Cardiac muscle cell (in vitro differentiated cells and primary cell): ENCODE measurements at regions not wholly inside any gene's neighbourhood (a gene's known extent, or its start where the extent isn't known, plus 50 kb on each side); places are given as distances from the start of the nearest gene placed in this dataset.

Experiments
- DNase-seq, 2 donors: peaks; one replicate each; pipeline versions ENCODE4 v3.0.0 to v3.0.0-alpha.2; 2010 to 2017; ENCODE audit warnings: low read depth in 1 of 2, low spot score in 1 of 2
- H3K27ac ChIP-seq: fragments of 200-600 bp; sonication (generic); 2 replicates; pipeline ENCODE4 v1.5.1; 2016
- H3K27me3 ChIP-seq: fragments of 200-600 bp; sonication (generic); 2 replicates; pipeline ENCODE4 v1.6.0; 2016; ENCODE audit warnings: control low read depth
- H3K36me3 ChIP-seq: fragments of 200-600 bp; sonication (generic); 2 replicates; pipeline ENCODE4 v1.5.1; 2016; ENCODE audit warnings: control low read depth
- H3K4me1 ChIP-seq: fragments of 200-600 bp; sonication (generic); 2 replicates; pipeline ENCODE4 v1.8.1; 2017; ENCODE audit warnings: low read depth, mild to moderate bottlenecking, mixed run types
- H3K4me3 ChIP-seq: fragments of 200-600 bp; sonication (generic); 2 replicates; pipeline ENCODE4 v1.5.1; 2016; ENCODE audit warnings: mild to moderate bottlenecking
- H3K9me3 ChIP-seq: fragments of 200-600 bp; sonication (generic); 2 replicates; pipeline ENCODE4 v1.5.1; 2017; ENCODE audit warnings: low read depth, mild to moderate bottlenecking, control low read depth
- TF ChIP-seq, protein P1 (sequence below): IDR thresholded peaks from 2 replicates; pipeline ENCODE4 v1.5.1; 2012; ENCODE audit warnings: low read depth, mild to moderate bottlenecking, low read length

- Histone ChIP-seq H3K36me3 (no peaks in the 10 kb centered on the region), H3K9me3 (no peaks in the 10 kb centered on the region), H3K27me3 (no peaks in the 10 kb centered on the region), H3K27ac (no peak overlapping the region), H3K4me1 (no peaks in the 10 kb centered on the region), H3K4me3 (no peak overlapping the region)
- TF ChIP-seq, protein P1, sequence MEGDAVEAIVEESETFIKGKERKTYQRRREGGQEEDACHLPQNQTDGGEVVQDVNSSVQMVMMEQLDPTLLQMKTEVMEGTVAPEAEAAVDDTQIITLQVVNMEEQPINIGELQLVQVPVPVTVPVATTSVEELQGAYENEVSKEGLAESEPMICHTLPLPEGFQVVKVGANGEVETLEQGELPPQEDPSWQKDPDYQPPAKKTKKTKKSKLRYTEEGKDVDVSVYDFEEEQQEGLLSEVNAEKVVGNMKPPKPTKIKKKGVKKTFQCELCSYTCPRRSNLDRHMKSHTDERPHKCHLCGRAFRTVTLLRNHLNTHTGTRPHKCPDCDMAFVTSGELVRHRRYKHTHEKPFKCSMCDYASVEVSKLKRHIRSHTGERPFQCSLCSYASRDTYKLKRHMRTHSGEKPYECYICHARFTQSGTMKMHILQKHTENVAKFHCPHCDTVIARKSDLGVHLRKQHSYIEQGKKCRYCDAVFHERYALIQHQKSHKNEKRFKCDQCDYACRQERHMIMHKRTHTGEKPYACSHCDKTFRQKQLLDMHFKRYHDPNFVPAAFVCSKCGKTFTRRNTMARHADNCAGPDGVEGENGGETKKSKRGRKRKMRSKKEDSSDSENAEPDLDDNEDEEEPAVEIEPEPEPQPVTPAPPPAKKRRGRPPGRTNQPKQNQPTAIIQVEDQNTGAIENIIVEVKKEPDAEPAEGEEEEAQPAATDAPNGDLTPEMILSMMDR = no peak
- no peak for DNase-seq
Observed at GRCh38 chr2:189252991-189253675, 73.6 kb upstream of the COL5A2 start.

DNA sequence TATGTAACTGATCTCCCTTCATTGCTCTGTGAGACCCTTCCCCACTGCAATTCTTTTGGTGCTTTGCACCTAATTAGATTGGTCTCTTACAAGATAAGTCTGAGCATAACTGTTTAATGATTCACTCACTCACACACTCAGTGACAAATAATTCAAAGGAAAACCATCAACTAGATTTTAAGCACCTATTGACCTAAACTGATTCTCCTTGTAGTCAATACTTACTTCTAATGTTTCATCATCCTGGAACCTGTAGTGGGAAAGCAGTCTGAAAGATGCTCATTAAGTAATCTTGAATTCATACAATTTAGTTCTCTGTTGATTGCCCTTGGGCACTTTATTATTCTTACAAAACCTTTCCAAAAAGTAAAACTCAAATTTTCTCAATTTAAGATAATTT lies 74.3 kb upstream of the COL5A2 start:
- Histone ChIP-seq H3K27me3 (no peaks in the 10 kb centered on the region), H3K4me1 (no peaks in the 10 kb centered on the region), H3K36me3 (no peaks in the 10 kb centered on the region), H3K9me3 (no peaks in the 10 kb centered on the region), H3K4me3 (no peak overlapping the region), H3K27ac (no peak overlapping the region)
- no peak for DNase-seq
- TF ChIP-seq, protein P1 = no peak

DNA sequence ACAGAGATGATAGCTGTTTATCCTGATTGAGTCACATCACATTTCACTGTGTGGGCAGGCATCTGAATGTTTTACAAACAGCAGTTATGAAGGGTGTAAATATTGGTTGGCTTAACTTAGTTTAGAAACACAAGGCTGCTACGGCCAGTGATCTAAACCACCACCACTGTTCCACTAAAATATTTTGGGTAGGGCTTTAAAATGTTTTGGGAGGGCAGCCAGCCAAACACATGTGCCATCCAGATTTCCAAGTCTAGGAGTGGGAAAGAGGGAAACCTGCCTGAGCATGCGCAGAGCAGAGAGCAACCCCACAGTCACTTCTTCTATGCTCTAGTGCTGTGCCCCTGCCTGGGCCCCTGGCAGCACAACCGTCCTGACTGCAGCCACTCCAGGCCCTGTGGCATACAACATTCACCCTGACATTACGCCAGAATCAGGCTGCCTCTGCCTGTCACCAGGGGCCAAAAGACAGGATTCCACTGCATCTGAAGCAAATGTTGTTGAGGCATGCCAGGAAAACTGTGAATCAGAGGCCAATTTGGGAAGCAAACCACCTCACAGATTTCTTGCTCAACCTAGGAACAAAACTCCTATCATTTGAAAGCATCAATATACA lies 74.8 kb upstream of the COL5A2 start:
- no peaks in the 10 kb centered on the region for H3K36me3 ChIP-seq
- no peaks in the 10 kb centered on the region for H3K27me3 ChIP-seq
- no peak overlapping the region for H3K27ac ChIP-seq
- peak; percentile 10 to 71 for DNase-seq
- H3K4me3 ChIP-seq = no peak overlapping the region
- H3K4me1 ChIP-seq = no peaks in the 10 kb centered on the region
- H3K9me3 ChIP-seq = no peaks in the 10 kb centered on the region
- TF ChIP-seq, protein P1 = no peak

- no peaks in the 10 kb centered on the region for H3K27me3 ChIP-seq
- no peaks in the 10 kb centered on the region for H3K9me3 ChIP-seq
- H3K27ac ChIP-seq = no peak overlapping the region
- H3K36me3 ChIP-seq = no peaks in the 10 kb centered on the region
- DNase-seq = no peak
- no peaks in the 10 kb centered on the region for H3K4me1 ChIP-seq
- no peak overlapping the region for H3K4me3 ChIP-seq
- TF ChIP-seq, protein P1 = no peak
Observed at GRCh38 chr2:189255711-189256110, 76.2 kb upstream of the COL5A2 start.

GRCh38 chr2:189258616-189259365 lies 79.2 kb upstream of the COL5A2 start:
- Histone ChIP-seq H3K4me1 (no peaks in the 10 kb centered on the region), H3K4me3 (no peak overlapping the region), H3K36me3 (no peaks in the 10 kb centered on the region), H3K27me3 (no peaks in the 10 kb centered on the region), H3K9me3 (no peaks in the 10 kb centered on the region), H3K27ac (no peak overlapping the region)
- TF ChIP-seq, protein P1 = no peak
- DNase-seq = no peak
